ENCODE measurements at regions not wholly inside any gene's neighbourhood (a gene's known extent, or its start where the extent isn't known, plus 50 kb on each side); places are given as distances from the start of the nearest gene placed in this dataset.

GRCh38 chr2:83516503-83516902, 942.6 kb downstream of the SUCLG1 start:
- TF ChIP-seq TAF1 (IDR thresholded peaks at IDR 0.05; ENCODE audit: low read depth) (no peak), TCF12 (IDR thresholded peaks at IDR 0.05; ENCODE audit: low read depth) (no peak), NFIC (IDR thresholded peaks at IDR 0.05) (no peak), RAD21 (IDR thresholded peaks at IDR 0.05; ENCODE audit: low read depth) (no peak), EP300 (IDR thresholded peaks at IDR 0.05; ENCODE audit: borderline replicate concordance) (no peak), TEAD4 (IDR thresholded peaks at IDR 0.05) (no peak), REST (IDR thresholded peaks at IDR 0.05; ENCODE audit: low read depth) (no peak), CEBPB (IDR thresholded peaks at IDR 0.05) (no peak), YY1 (IDR thresholded peaks at IDR 0.05; ENCODE audit: low read depth) (no peak), USF1 (IDR thresholded peaks at IDR 0.05) (no peak)
